Erythroblast (primary cell): ENCODE measurements at regions not wholly inside any gene's neighbourhood (a gene's known extent, or its start where the extent isn't known, plus 50 kb on each side); places are given as distances from the start of the nearest gene placed in this dataset.

Experiments used
- GATA1 ChIP-seq: IDR thresholded peaks from 2 replicates; pipeline ENCODE4 v1.6.1; 2011; ENCODE audit warnings: low read depth, mild to moderate bottlenecking, control low read depth, low read length, moderate library complexity
- POLR2A ChIP-seq: IDR thresholded peaks from 2 replicates; pipeline ENCODE4 v1.6.1; 2011; ENCODE audit warnings: mild to moderate bottlenecking, low read length

DNA sequence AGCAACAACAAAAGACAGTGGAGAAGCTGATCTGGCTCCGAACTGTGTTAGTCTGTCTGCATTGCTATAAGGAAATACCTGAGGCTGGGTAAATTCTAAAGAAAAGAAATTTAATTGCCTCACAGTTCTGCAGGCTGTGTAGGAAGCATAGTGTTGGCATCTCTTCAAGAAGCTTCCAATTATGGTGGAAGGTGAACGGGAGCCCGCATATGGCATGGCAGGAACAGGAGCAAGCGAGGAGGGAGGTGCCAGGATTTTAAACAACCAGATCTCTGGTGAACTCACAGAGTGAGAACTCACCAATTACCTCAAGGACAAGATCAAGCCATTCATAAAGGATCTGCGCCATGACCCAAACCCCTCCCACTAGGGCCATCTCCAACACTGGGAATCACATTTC, 293.5 kb downstream of the SMOC2 start:
- TF ChIP-seq POLR2A (no peak), GATA1 (no peak)
